ENCODE measurements at regions not wholly inside any gene's neighbourhood (a gene's known extent, or its start where the extent isn't known, plus 50 kb on each side); places are given as distances from the start of the nearest gene placed in this dataset.

- no peak for DNase-seq (ENCODE audit: low read depth)
- TF ChIP-seq CTCF (conservative IDR thresholded peaks at IDR 0.05; ENCODE audit: control insufficient read depth, insufficient read depth, low read depth, low read length) = no peak
- no peak overlapping the region for H3K4me3 ChIP-seq (ENCODE audit: control insufficient read depth, low read depth, low read length)
Measured at GRCh38 chr2:11030036-11030435, 118.3 kb downstream of the KCNF1 start.

GRCh38 chr2:11030909-11031308 lies 119.2 kb downstream of the KCNF1 start:
- TF ChIP-seq CTCF (conservative IDR thresholded peaks at IDR 0.05; ENCODE audit: control insufficient read depth, insufficient read depth, low read depth, low read length) = no peak
- no peak for DNase-seq (ENCODE audit: low read depth)
- no peak overlapping the region for H3K4me3 ChIP-seq (ENCODE audit: control insufficient read depth, low read depth, low read length)

GRCh38 chr2:11031876-11032275 lies 120.1 kb downstream of the KCNF1 start:
- TF ChIP-seq CTCF (conservative IDR thresholded peaks at IDR 0.05; ENCODE audit: control insufficient read depth, insufficient read depth, low read depth, low read length) = no peak
- H3K4me3 ChIP-seq (ENCODE audit: control insufficient read depth, low read depth, low read length) = no peak overlapping the region
- DNase-seq (ENCODE audit: low read depth) = no peak

GRCh38 chr2:11032396-11032795 lies 120.7 kb downstream of the KCNF1 start:
- DNase-seq (ENCODE audit: low read depth) = no peak
- TF ChIP-seq CTCF (conservative IDR thresholded peaks at IDR 0.05; ENCODE audit: control insufficient read depth, insufficient read depth, low read depth, low read length) = no peak
- no peak overlapping the region for H3K4me3 ChIP-seq (ENCODE audit: control insufficient read depth, low read depth, low read length)

GRCh38 chr2:11033114-11033513 lies 121.4 kb downstream of the KCNF1 start:
- no peak overlapping the region for H3K4me3 ChIP-seq (ENCODE audit: control insufficient read depth, low read depth, low read length)
- no peak for DNase-seq (ENCODE audit: low read depth)
- TF ChIP-seq CTCF (conservative IDR thresholded peaks at IDR 0.05; ENCODE audit: control insufficient read depth, insufficient read depth, low read depth, low read length) = no peak

GRCh38 chr2:11038641-11039040 lies 116.6 kb upstream of the SLC66A3 start:
- DNase-seq (ENCODE audit: low read depth) = no peak
- no peak overlapping the region for H3K4me3 ChIP-seq (ENCODE audit: control insufficient read depth, low read depth, low read length)
- no peak for TF ChIP-seq CTCF (conservative IDR thresholded peaks at IDR 0.05; ENCODE audit: control insufficient read depth, insufficient read depth, low read depth, low read length)

GRCh38 chr2:11040992-11041391 lies 114.3 kb upstream of the SLC66A3 start:
- TF ChIP-seq CTCF (conservative IDR thresholded peaks at IDR 0.05; ENCODE audit: control insufficient read depth, insufficient read depth, low read depth, low read length) = no peak
- no peak for DNase-seq (ENCODE audit: low read depth)
- no peak overlapping the region for H3K4me3 ChIP-seq (ENCODE audit: control insufficient read depth, low read depth, low read length)

Data from fibroblast of mammary gland (primary cell).